Esophagus mucosa (tissue), 1 donor: ENCODE measurements at regions not wholly inside any gene's neighbourhood (a gene's known extent, or its start where the extent isn't known, plus 50 kb on each side); places are given as distances from the start of the nearest gene placed in this dataset.

Experiments
- ATAC-seq: fragments of 200-7000 bp; cut with Tn5 transposase; one replicate; pipeline ENCODE4 v1.9.1; 2020
- donor health status: DM: yes; HTN: yes; CAD: no.

DNA sequence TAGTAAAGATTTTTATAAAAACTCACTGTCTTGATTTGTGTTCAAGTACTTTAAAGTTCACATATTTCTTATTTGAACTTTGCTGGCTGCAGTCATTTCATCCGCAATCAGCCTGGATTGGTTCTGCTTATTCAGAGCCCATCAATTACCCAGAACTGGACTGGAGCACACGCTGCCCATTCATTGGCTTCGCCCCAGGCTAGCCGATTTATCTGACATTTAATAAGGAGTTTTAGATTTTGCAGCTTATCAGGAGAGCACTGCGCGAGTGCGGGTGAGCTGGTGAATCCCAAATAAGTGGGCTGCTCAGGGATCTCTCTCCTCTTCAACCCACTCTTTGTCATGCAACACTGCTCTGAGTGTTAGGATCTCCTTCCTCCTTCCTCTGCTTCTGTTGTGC lies 166.0 kb upstream of the GPR26 start:
- no peak for ATAC-seq

DNA sequence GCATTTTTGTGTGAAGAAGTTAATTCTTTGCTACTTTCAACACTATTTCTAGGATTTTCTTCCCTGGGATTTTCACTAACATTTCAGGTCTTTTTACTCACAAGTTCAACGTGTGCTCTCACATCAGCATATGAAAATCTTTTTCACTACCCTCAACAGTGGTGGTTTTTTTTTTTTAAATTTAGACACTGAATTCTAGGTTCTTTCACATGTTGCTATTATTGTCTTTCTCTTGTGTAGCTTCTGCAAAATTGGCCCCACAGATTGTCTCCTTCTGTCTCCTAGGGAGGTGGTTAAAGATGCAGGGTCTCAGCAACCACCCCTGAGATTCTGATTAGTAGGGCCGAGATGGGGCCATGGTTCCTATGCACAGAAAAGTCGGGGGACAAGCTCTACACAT lies 165.0 kb upstream of the GPR26 start:
- no peak for ATAC-seq

DNA sequence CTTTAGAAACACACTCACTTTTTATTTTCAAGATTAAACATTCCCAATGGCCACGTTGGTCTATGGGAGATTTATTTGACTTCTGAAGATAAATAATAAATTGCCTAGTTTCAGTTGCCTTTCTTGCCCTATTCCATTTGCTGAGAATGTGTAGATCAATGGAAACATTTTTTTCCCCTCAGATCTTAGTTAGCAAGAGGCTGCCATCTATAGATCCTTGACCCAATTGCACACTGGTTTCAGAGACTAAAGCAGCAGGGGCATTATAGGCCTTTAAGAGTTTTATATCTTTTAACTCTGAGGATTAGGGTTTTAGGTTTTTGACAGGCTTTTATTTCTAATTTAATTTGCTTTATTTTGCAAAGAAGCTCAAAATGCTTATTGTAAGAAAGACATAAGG lies 163.2 kb upstream of the GPR26 start:
- ATAC-seq, result no peak

DNA sequence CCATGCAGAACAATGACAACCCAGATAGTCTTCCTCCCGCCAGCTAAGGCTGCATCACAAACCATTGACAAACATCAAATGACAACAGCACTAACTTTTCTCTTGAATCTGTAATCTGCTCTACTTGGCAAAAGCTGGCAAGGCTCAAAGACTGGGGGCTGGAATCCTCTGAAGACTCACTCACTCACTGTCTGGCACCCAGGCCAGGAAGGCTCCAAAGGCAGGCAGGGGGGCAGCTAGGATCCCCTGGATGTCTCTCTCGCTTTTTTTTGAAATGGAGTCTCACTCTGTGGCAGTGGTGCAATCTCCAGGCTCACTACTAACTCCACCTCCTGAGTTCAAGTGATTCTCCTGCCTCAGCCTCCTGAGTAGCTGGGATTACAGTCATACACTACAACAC lies 159.7 kb upstream of the GPR26 start:
- ATAC-seq, result no peak

DNA sequence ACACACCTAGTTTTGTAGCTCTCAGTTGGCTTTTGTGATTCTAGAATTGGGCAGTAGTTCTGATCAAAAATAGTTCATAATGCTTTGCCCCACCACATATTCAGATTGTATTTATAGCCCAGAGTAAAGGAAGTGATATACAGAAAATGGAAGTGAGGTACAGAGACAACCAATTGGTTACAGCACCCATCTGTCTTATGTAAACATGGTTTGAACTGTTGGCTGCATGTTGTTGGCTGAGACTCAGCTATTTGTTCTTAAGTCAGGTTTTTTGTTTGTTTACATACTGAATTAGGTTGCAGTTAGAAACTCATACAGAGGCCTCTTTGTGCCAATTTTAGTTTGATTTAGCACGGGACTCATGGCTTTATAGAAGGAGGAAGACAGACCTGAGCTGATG lies 158.9 kb upstream of the GPR26 start:
- ATAC-seq, result no peak

DNA sequence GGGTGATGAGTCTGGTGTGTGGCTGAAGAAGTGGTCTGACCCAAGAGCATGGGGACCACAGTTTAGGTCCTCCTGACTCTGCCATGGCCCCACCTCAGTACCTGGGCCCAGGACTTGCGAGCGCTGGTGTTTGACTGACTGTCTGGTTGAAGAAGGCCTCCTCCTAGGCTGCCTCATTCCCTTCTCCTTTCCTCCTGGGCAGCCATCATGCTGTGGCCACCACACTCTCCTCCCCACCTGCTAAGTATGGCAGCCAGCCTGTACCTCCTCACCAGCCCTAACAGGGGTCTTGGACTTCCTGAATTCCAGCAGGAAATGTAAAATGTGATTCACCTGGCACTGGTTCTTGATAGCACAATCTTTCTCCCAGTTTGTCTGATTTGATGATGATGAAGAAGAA lies 156.8 kb upstream of the GPR26 start:
- no peak for ATAC-seq

DNA sequence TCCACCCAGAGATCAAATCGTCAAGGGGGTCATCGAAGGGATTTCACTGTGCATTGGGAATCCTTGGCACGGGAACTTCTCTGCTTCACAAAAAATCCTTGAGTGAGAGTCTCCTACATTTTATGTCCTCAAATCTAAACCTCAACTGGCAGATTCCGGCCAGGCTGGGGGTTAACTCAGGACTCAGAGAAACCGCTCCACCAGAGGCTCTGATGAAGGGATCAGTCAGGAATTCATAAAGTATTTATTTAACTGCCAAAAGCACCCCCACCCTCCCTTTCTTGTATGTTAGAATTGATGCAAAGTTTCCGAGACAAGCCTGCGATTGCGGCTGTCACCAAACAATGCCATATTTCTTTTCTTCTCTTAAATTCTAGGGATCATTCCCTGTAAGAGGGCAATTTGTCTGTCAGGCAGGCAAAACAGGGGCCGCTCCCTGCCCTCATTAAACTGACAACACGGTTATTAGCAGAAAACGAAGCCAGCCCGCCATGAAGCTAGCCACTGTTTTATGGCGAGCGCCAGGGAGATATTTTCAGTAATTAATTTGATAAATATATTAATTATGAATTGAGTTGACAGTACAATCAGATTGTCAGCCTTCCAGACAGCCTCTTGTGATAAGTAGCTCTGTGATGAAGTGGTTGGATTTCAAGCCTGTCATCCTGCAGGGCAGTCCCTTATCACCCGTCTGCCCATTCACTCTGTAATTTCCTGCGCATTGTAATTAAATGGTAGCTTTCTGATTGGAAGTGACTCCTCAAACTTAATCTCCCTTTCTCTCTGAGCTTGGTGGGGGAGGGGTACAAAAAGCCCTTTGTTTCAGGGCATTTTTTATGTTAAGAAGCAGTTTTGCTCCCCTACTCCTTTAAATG lies 153.0 kb upstream of the GPR26 start:
- ATAC-seq, result no peak

DNA sequence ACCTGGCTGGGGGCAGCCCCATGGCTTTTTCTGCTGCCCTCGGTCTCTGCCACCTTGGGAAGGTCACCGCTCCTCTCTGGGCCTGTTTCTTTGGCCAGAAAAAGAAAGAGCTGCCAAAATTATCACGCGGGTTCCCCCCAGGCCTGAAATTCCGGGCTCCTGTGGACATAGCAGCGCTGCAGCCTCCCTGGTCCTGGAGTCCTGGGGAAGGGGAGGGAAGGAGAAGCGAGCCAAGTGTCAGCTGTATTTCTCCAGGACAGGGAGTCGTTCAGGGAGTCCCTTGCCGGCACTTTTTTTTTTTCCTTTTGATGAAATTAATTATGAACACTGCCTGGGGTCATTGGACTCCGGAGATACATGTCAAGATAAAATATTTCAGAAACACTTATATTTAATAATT lies 152.3 kb upstream of the GPR26 start:
- no peak for ATAC-seq

DNA sequence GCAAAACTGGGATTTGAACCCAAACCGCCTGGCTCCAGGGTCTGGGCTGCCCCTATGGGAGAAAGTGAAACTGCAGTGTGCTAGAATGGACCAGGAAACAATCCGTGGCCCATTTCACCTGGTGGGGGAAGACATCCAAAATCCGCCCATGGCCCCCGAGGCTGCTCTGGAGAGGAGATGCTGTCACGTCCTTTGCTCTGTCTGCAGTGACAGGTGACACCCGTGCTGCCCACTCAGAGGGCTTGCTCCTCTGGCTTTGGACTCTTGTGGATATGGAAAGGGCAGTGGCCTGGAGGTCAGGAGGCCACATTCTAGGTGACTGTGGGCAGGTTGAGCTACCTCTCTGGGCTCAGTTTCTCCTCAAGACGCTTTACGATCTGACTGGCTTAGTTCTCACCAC lies 151.2 kb upstream of the GPR26 start:
- no peak for ATAC-seq

DNA sequence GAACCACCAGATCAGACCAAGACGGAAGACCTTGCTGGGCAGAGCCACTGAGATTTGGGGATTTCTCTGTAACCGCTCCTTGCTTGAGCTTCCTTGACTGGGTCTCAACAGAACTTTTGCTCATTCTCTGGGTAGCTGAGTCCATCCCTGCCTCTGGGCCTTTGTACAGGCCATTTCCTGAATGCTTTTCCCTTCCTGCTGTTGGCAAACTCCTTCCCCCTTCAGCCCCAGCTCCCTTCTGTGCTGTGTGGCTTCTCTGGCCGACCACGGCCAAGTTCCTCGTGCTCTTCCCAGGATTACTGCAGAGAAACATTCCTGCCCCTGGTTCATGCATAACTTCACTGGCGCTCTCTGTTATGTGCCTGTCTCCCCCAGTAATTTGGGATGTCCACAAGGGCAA lies 150.5 kb upstream of the GPR26 start:
- ATAC-seq, result no peak

DNA sequence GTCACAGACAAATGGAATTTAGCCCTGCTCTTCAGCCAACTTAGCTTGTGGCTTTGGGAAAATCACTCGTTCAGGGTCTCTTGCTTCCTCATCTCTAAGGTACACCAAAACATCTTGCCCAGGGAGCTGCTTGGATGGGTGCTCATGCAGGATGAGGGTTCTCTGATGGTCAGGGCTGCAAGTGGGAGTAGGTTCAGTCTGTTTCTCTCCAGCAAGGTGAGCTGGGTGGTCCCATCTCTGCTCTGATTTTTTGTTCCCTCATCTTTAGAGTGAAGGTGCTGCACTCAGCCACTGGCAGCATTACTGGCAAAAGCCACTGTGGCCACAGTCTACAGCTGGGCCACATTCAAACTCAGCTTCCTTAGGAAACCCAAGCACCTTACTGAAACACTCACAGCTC lies 149.9 kb upstream of the GPR26 start:
- no peak for ATAC-seq

DNA sequence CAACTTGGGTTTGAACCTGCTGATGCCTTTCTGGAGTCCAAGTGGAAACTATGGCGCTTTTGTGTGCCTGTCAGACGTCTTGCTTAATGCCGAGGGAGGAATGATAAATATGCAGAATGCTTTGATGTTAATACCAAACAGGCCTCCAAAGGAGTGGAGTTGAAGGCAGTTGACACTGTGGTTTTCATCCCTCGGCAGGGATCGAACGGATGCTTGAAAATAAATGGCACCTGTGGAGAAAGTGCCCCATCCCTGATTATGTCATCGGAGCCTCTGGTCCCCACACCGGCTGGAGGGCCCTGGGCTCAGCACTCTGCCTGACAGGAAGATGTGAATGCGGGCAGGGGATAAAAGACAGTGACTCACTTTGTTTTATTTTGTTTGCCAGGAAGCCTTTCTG lies 148.7 kb upstream of the GPR26 start:
- no peak for ATAC-seq

DNA sequence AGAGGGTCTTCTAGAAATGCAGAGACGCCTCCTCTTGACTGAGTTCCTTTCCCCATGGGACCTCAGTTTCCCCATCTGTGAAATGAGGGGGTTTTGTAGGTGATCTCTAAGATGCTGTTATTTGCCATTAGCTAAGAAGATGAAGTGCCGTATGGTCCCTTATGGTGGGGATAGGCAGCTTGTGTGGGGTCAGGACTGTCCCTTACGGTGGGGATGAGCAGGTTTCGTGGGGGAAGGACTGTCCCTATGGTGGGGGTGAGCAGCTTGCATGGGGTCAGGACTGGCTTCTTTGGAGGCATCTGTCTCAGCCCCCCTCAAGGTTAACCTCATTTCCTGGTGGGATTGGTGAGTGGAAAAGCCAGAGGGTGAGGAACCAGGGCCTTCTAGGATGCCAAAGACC lies 148.3 kb upstream of the GPR26 start:
- ATAC-seq, result no peak

DNA sequence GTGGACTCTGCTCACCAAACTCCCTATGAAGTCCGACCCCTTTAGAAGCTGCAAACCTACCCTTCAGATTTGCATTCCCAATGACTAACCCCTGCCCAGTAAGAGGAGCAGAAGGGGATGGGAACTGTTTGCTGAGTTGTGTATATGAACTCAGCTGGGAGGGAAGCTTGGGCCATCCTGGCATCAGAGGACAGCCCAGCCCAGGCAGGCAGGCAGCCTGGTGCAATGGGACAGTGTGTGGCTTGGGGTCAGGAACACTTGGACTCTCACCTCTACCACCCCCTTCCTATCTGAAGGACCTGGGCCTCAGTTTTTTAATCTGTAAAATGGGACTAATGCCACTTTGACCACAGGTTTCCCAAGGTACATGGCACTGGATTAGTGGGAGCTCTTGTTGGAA lies 147.4 kb upstream of the GPR26 start:
- no peak for ATAC-seq

DNA sequence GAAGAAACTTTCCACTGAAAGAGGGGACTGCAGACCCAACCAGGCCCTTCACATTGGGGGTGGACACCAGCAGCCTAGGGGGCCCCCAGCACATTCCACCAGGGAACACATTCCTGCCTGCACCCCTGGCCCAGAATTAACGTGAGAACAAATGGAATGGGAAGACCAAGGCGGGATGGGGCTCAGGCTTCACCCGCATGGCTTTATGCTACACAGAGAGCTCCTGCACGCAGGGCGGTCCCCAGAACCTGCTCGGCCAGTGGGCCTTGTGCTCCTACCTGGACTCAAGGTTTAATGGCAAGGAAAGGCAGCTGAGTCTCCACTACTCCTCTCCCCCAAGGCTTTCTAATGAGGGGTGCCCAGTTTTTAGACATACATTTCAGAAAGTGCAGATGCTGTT lies 146.3 kb upstream of the GPR26 start:
- ATAC-seq, result no peak

DNA sequence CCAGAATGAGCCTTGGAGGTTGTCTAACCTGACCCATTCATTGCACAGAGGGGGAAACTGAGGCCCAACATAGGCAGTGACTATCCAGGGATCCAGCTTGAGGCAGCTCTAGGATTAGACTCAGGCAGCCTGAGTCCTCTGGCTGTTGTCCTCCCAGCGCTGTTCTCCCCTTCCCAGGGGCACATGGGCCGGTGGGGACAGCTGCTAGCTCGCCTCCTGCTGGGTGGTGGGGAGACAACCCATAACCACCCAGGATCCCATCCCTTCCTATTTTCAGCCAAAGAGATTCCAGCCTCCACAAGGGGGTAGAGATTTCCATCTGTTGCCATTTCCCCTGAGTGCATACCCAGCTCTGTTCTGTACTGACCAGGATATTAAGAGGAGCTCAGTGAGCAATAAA lies 145.1 kb upstream of the GPR26 start:
- ATAC-seq, result no peak

DNA sequence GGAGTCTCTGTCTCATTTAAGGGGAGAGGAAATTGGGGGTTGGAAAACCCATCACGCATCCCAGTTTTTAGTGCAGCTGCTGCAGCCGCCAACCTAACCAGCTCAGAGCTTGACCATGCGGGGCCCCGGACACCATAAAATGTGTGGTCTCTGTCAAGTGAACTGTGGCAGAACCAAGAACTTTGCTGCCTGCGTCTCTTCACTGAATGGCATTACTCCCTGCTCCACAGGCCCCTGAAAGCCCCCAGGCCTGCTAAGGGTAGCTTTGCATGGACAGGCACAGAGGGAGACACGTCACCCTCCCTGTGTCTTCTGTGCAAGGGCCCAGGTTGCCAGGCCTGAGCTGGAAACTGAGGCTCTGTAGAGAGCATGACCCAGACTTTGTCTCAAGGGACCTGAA lies 144.6 kb upstream of the GPR26 start:
- no peak for ATAC-seq

DNA sequence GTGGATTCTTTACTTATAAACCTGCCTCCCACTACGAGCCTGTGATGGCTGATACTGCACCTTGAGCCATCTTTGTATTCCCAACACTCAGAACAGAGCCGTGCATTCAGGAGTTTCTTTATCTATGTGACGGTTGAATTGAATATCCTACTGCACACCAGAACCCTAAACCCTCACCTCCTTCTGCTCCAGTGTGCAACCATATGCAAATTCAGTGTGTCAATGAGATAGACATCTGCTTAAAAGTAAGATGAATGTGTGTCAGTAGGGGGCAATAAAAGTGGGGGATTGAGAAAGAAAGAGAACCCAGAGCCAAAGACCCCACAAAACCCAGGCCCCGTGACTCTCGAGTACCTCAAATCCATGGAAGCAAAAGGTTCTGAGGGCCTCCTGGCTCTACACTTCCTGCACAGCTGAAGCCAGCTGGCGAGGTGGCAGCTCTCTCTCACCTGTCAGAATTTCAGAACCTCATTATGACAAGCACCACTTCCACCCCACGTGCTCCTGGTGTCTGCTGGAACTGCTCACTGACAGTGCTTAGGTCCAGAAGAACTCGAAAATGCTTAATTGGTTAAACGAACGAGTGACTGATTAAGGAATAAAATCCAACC lies 143.3 kb upstream of the GPR26 start:
- ATAC-seq, result no peak

DNA sequence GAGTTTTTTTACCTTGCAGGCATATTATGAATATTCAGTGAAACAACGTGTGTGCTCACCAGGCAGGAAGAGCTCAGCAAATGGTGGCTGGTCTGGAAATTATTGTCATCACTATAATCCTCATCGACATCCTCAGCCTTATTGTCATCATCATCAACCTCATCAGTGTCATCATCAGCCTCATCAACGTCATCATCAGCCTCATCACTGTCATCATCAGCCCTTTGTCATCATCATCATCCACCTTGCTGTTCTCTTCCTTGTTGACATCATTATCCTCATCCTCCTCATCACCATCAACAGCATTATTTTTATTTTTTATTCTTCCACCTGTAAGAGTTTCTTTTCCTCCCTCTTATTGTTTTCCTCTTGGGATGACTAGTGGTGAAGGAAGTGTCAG lies 142.3 kb upstream of the GPR26 start:
- no peak for ATAC-seq

DNA sequence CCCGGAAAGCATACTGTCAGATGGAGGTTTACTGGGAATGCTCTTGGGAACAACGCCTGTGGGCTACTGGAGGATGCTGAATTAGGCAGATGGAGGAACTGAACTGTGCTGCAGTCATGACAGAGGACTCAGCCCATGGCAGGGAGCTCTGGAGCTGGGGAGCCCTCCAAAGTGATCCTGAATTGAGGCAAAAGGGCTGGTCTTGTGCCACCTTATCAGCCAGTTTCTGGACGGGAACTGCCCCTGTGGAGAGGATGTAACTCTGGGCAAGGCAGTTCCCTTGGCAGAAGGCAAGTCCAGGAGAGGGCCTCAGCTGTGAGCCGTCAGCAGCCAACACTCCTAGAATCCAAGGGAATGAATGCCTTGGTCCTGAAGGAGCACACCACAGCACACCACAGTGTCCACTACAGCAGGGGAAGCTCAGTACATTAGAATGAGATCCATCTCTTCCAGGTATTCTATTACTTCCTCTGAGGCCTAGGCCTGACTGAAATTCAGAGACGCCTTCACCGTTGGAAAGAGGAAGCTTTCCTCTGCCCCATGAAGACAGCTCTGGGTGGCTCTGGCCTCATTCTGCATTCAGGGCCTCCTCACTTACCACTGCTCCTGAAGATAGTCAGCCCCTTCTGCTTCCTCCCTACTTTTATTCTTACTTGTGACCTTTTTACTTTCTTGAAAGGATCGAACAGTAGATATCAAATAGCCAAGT lies 139.6 kb upstream of the GPR26 start:
- no peak for ATAC-seq

DNA sequence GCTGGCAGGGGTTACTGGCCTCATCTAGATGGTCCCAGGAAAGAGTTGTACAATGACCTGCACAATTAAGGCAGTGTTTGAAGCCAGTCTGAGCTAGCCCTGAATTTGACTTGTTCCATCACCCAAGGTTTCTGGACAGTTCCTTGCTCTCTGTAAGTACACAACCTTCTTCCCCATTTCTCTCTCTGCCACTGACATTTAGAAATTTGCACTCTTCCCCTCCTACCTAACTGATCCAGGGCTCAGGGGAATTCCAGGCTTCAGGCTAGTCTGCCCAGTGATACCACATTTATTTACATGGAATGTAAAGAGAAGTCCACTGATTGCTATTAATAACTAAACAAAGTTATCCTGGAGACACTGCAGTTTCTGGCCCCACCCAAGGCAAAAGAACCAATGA lies 139.0 kb upstream of the GPR26 start:
- ATAC-seq, result no peak

DNA sequence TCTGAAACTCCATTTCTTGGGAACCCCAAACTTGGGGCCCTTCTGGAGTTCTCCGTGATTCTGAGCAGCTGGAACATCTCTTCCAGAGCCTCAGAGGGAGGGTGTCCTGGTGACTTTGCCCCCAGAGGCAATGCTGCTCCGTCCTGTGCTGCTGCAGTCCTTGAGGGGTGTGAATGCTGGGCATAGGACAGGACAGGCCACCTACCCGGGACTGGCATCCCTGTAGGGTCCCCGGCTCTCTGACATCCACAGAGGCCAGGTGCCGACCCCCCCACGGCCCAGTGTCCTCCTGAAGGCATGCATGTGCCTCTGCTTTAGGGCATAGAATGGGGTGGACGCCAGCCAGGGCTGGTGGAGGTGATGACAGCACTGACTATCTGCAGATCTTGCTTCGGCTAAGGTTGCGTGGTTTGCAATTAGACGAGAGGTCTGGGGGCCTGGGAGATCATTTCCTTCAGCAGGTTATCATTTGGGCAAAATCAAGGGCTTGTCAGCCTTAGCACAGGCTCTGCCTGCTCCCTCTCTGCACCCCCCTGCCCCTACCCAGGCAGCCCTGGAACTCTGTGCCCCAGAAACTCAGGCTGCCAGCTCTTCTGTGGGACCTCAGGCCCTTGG lies 136.9 kb upstream of the GPR26 start:
- ATAC-seq, result no peak

DNA sequence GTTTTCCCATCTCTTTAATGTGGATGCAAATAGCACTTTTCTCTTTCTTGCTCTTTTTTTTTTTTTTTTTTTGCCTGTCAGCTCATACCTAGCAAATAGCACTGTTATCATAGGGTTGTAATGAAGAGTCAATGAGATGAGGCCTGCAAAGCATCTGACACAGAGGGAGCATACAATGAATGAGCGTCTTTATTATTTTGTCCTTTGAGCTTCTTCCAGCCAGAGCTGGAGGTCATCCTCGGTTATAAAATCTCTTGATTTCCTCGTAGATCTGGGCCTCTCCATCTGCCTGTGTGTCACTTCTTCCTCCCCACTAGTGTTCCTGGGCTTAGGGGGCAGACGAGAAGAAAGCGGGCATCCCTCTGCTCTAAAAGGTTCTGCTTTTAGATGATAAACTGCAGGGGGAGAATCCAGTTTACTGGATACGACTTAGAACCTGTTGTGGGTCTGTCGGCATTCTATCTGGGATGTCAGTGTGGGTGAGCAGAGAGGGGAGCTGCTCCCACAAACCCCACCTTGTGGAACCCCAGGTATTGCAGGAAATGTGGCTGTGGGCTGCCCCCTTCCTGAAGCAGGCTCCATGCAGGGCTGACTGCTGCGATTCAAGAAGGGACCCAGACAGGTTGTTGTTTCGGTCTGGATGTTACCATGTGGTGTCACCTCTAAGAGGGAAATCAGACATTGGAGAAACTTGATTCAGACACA lies 135.8 kb upstream of the GPR26 start:
- no peak for ATAC-seq
